ENCODE measurements at regions not wholly inside any gene's neighbourhood (a gene's known extent, or its start where the extent isn't known, plus 50 kb on each side); places are given as distances from the start of the nearest gene placed in this dataset.

DNA sequence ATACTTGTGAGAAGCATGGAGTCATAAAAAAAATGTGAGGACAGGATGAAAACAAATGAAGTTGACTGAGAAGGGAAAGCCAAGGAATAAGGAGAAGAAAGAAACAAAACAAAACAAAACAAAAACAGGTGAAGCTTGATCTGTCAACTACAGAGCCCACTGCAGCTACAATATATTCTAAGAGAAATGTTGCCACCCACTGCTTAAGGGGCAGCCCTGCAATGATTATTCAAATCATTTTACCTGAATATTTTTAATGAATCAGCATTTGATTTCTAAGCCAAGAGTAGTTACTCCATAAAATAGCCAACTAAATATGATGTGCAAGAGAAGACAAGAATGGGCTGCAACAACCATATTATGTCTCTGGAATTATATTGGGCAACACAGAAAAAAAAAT lies 252.0 kb upstream of the KIF2B start:
- Histone ChIP-seq H3K27ac (ENCODE audit: insufficient read depth, low read depth, low read length) (no peak overlapping the region), H3K9ac (replicated peaks; ENCODE audit: extremely low read depth, insufficient read depth, low read length) (no peak overlapping the region), H3K4me3 (replicated peaks in 1 of 3; ENCODE audit: insufficient read depth in 1 of 3, low read depth in 1 of 3, low read length in 3 of 3) (no peak overlapping the region), H3K9me1 (replicated peaks; ENCODE audit: control insufficient read depth, extremely low read depth, insufficient read depth, low read length) (no peaks in the 10 kb centered on the region), H3K79me2 (ENCODE audit: control insufficient read depth, insufficient read depth, low read length) (no peaks in the 10 kb centered on the region), H3K36me3 (ENCODE audit: control insufficient read depth in 2 of 2, extremely low read depth in 1 of 2, insufficient read depth in 2 of 2, low read length in 2 of 2) (no peaks in the 10 kb centered on the region), H3K4me1 (ENCODE audit: control insufficient read depth, extremely low read depth, insufficient read depth, low read length) (no peaks in the 10 kb centered on the region), H3K9me3 (replicated peaks; ENCODE audit: control insufficient read depth, insufficient read depth, low read length) (no peaks in the 10 kb centered on the region), H4K20me1 (replicated peaks; ENCODE audit: control insufficient read depth, extremely low read depth, insufficient read depth, low read length) (no peaks in the 10 kb centered on the region), H3K4me2 (ENCODE audit: insufficient read depth, low read length) (no peak overlapping the region), H2AFZ (ENCODE audit: low read depth, low read length) (no peak overlapping the region), H3K27me3 (ENCODE audit: control insufficient read depth in 2 of 2, insufficient read depth in 2 of 2, low read length in 2 of 2) (no peaks in the 10 kb centered on the region)
- intact Hi-C loops (cut with micrococcal nuclease) (no loop called here), dilution Hi-C loops (cut with MboI; ENCODE audit: extremely low pct_ligation_motif_present, low sequenced_read_pairs) (no loop called here)
- FAIRE-seq (no peak), DNase-seq (ENCODE audit: low read depth, low spot score) (no peak)
- ChIA-PET CTCF (interaction anchor here (0.8 kb wide), 1 partner anchor 537 kb away, joined by 3 read pairs; no protein-coding TSS in a partner anchor), POLR2A (no interaction called here)
- BruUV-seq (replicated peaks) = no TSS peak
- TF ChIP-seq POLR2A (IDR thresholded peaks at IDR 0.05; ENCODE audit: low read depth, low read length) = no peak
- TF ChIP-seq GATA2 (IDR thresholded peaks at IDR 0.05; ENCODE audit: insufficient read depth, insufficient read length, low read depth, low read length) = no peak
- no peak for TF ChIP-seq CTCF (IDR thresholded peaks at IDR 0.05; ENCODE audit: extremely low read depth in 1 of 2, insufficient read depth in 1 of 2, low read depth in 1 of 2, low read length in 2 of 2)
- no peak for TF ChIP-seq MYC (IDR thresholded peaks at IDR 0.05; ENCODE audit: low read depth, low read length)
- TF ChIP-seq, protein P1, sequence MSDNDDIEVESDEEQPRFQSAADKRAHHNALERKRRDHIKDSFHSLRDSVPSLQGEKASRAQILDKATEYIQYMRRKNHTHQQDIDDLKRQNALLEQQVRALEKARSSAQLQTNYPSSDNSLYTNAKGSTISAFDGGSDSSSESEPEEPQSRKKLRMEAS (IDR thresholded peaks at IDR 0.05; ENCODE audit: insufficient read depth, insufficient read length) = no peak
- no peak for TF ChIP-seq JUN (IDR thresholded peaks at IDR 0.05; ENCODE audit: borderline replicate concordance, insufficient read depth, insufficient read length, low read depth)
- TF ChIP-seq EZH2 (IDR thresholded peaks at IDR 0.05; ENCODE audit: borderline replicate concordance, low read depth, low read length, severe bottlenecking) = no peak
- no peak for TF ChIP-seq POLR2AphosphoS5 (IDR thresholded peaks at IDR 0.05; ENCODE audit: insufficient read depth, low read depth, low read length)
- no peak for TF ChIP-seq FOS (IDR thresholded peaks at IDR 0.05; ENCODE audit: borderline replicate concordance, insufficient read depth, low read length)
